K562 (cell line): ENCODE measurements at regions not wholly inside any gene's neighbourhood (a gene's known extent, or its start where the extent isn't known, plus 50 kb on each side); places are given as distances from the start of the nearest gene placed in this dataset.

Experiments used
- ATAC-seq: fragments of 200-7000 bp; cut with Tn5 transposase; 3 replicates; pipeline ENCODE4 v1.9.1; 2020; ENCODE audit warnings: moderate library complexity
- BruUV-seq: library from RNA; stranded (reverse); fragments of 400-500 nt; replicated peaks from 2 replicates; lab custom pipeline; 2021; lab: Mats Ljungman, UMichigan
- CTCF ChIA-PET: fragments of 300-600 bp; formaldehyde crosslinking; extraction: SDS; loops from one replicate; lab custom pipeline; 2021; ENCODE audit warnings: low intra/inter-chr PET ratio; lab: Yijun Ruan, JAX
- POLR2A ChIA-PET: fragments of 300-600, 350-650 bp; sonication (Branson Sonifier 250); formaldehyde crosslinking; extraction: SDS; loops from one replicate; lab custom pipeline; 2021; ENCODE audit warnings: antibody characterized with exemption, inconsistent platforms; lab: Yijun Ruan, JAX
- DNase-seq, 4 experiments: peaks; one replicate each; pipeline versions ENCODE4 v3.0.0 to v3.0.0-alpha.2; 2011 to 2018; ENCODE audit warnings: low spot score in 3 of 4, mixed read lengths in 3 of 4; ENCODE audit errors: extremely low read depth in 1 of 4
- FAIRE-seq: peaks from 2 replicates; lab custom pipeline; 2011; peaks lifted over from hg19 to GRCh38; lab: Jason Lieb, UNC
- H2AFZ ChIP-seq: 2 replicates; pipeline ENCODE4 v1.6.0; 2011; ENCODE audit warnings: low read depth, low read length, control low read depth, inconsistent platforms
- H3K27ac ChIP-seq: fragments of 200-600 bp; 3 replicates; pipeline ENCODE4 v1.8.0; 2011; ENCODE audit warnings: low read depth, mild to moderate bottlenecking, control low read depth, inconsistent platforms, low read length, moderate library complexity, mixed read lengths; ENCODE audit errors: extremely low read depth
- H3K27me3 ChIP-seq, 2 experiments: fragments of 300-600 bp in 1 of 2; 2 replicates in 1 of 2; 3 replicates in 1 of 2; pipeline versions ENCODE4 v1.6.0 to v1.8.0; 2011; ENCODE audit warnings: inconsistent platforms in 2 of 2, low read length in 2 of 2, mild to moderate bottlenecking in 1 of 2, mixed read lengths in 1 of 2, moderate library complexity in 1 of 2; ENCODE audit not compliant: control insufficient read depth in 2 of 2, insufficient read depth in 2 of 2
- H3K36me3 ChIP-seq: fragments of 300-600 bp; 3 replicates; pipeline ENCODE4 v1.8.0; 2011; ENCODE audit warnings: mild to moderate bottlenecking, low read length, inconsistent platforms; ENCODE audit not compliant: control insufficient read depth, insufficient read depth
- H3K4me1 ChIP-seq, 2 experiments: fragments of 200-600 bp in 1 of 2; replicated peaks in 1 of 2; 2 replicates in 1 of 2; 3 replicates in 1 of 2; pipeline versions ENCODE4 v1.5.1 to v1.8.0; 2011; ENCODE audit warnings: inconsistent platforms in 2 of 2, low read length in 2 of 2, mild to moderate bottlenecking in 1 of 2, mixed read lengths in 1 of 2, moderate library complexity in 1 of 2; ENCODE audit not compliant: control insufficient read depth in 2 of 2, insufficient read depth in 2 of 2
- H3K4me2 ChIP-seq: 2 replicates; pipeline ENCODE4 v1.6.1; 2011; ENCODE audit warnings: low read length, control low read depth, inconsistent platforms, mixed read lengths; ENCODE audit not compliant: insufficient read depth
- H3K4me3 ChIP-seq: fragments of 200-600 bp; sonication (generic), shearing (Covaris generic); 2 replicates; pipeline ENCODE4 v1.5.1; 2016; ENCODE audit warnings: control low read depth, inconsistent platforms
- H3K79me2 ChIP-seq: fragments of 200-600 bp; 3 replicates; pipeline ENCODE4 v1.8.0; 2011; ENCODE audit warnings: low read length, inconsistent platforms; ENCODE audit not compliant: control insufficient read depth, insufficient read depth
- H3K9ac ChIP-seq, 2 experiments: 2 replicates each; pipeline versions ENCODE4 v1.6.0 to v1.6.1; 2011; ENCODE audit warnings: low read depth in 2 of 2, low read length in 2 of 2, control low read depth in 1 of 2, inconsistent platforms in 1 of 2, mild to moderate bottlenecking in 1 of 2, mixed read lengths in 1 of 2; ENCODE audit not compliant: insufficient read depth in 1 of 2
- H3K9me1 ChIP-seq: one replicate; pipeline ENCODE4 v1.6.0; 2011; ENCODE audit warnings: inconsistent platforms, mild to moderate bottlenecking, low read length, moderate library complexity; ENCODE audit not compliant: control insufficient read depth, insufficient read depth
- H3K9me3 ChIP-seq: replicated peaks from 2 replicates; pipeline ENCODE4 v1.5.1; 2011; ENCODE audit warnings: low read depth, low read length, inconsistent platforms; ENCODE audit not compliant: control insufficient read depth, insufficient read depth
- H4K20me1 ChIP-seq: replicated peaks from 2 replicates; pipeline ENCODE4 v1.6.1; 2011; ENCODE audit warnings: low read length, inconsistent platforms, mixed read lengths; ENCODE audit not compliant: control insufficient read depth, insufficient read depth
- HCFC1 ChIP-seq: IDR thresholded peaks from 2 replicates; pipeline ENCODE4 v1.6.1; 2012; ENCODE audit warnings: low read depth, low read length, improper control_type of control experiment
- JUNB ChIP-seq: fragments of 450-650 bp; formaldehyde crosslinking; conservative IDR thresholded peaks from 2 replicates; pipeline ENCODE4 v1.4.0; 2020; ENCODE audit warnings: mild to moderate bottlenecking
- KLF6 ChIP-seq: fragments of 250-450 bp; sonication (Bioruptor Pico); IDR thresholded peaks from 2 replicates; pipeline ENCODE4 v1.4.0; 2020; ENCODE audit warnings: mild to moderate bottlenecking, moderate library complexity, borderline replicate concordance
- PBX2 ChIP-seq, 2 experiments: IDR thresholded peaks in 1 of 2; conservative IDR thresholded peaks in 1 of 2; 2 replicates each; pipeline ENCODE4 v1.6.1; 2016; ENCODE audit warnings: low read depth in 2 of 2, mild to moderate bottlenecking in 1 of 2, missing compliant biosample characterization in 1 of 2, missing genetic modification characterization in 1 of 2, moderate library complexity in 1 of 2
- RBM17 ChIP-seq: fragments of 200-400 bp; formaldehyde crosslinking; IDR thresholded peaks from 2 replicates; pipeline ENCODE4 v1.6.1; 2017; ENCODE audit warnings: low read depth, mild to moderate bottlenecking, low read length, borderline replicate concordance
- SMARCA5 ChIP-seq: fragments of 450-650 bp; IDR thresholded peaks from 2 replicates; pipeline ENCODE4 v1.6.1; 2016
- TAF7 ChIP-seq: fragments of 450-650 bp; IDR thresholded peaks from 2 replicates; pipeline ENCODE4 v1.6.1; 2016; ENCODE audit warnings: missing genetic modification characterization, missing compliant biosample characterization
- XRCC4 ChIP-seq: IDR thresholded peaks from one replicate; pipeline ENCODE4 v1.6.1; 2011; ENCODE audit not compliant: insufficient read depth, insufficient read length; ENCODE audit errors: extremely low read depth
- ZBTB12 ChIP-seq: fragments of 250-450 bp; sonication (Bioruptor Pico); IDR thresholded peaks from 2 replicates; pipeline ENCODE4 v1.4.0; 2020
- ZFP36 ChIP-seq: fragments of 150-350 bp; IDR thresholded peaks from 2 replicates; pipeline ENCODE4 v1.6.1; 2018; ENCODE audit warnings: low read length, low read depth; ENCODE audit not compliant: partially characterized antibody
- ZNF133 ChIP-seq: fragments of 250-450 bp; sonication (Bioruptor Pico); IDR thresholded peaks from 2 replicates; pipeline ENCODE4 v1.4.0; 2020; ENCODE audit warnings: mild to moderate bottlenecking
- ZNF175 ChIP-seq: fragments of 200-800 bp; sonication (Bioruptor generic); IDR thresholded peaks from 2 replicates; pipeline ENCODE4 v1.6.1; 2016; ENCODE audit warnings: low read depth, mild to moderate bottlenecking, missing genetic modification characterization, missing compliant biosample characterization
- ZNF592 ChIP-seq: fragments of 450-650 bp; IDR thresholded peaks from 2 replicates; pipeline ENCODE4 v1.6.1; 2017; ENCODE audit warnings: antibody characterized with exemption, mild to moderate bottlenecking
- WGBS: fragments of 100-300 bp; shearing (Covaris generic); methylation state at CpG from one replicate; pipeline ENCODE4 v1.1.6; 2016; ENCODE audit warnings: low coverage, mixed read lengths; ENCODE audit not compliant: insufficient coverage; ENCODE audit errors: missing lambda C conversion rate; 5-methylcytosine and 5-hydroxymethylcytosine counted together
- in situ Hi-C: fragments of 300-500 bp; cut with MboI; formaldehyde crosslinking; loops from 4 replicates; pipeline ENCODE4 v1.15.0; 2018; ENCODE audit warnings: inconsistent platforms, mixed read lengths
- intact Hi-C: fragments of 100-400 bp; cut with micrococcal nuclease; formaldehyde crosslinking; loops from 2 replicates; pipeline ENCODE4 v1.14.2; 2022

GRCh38 chr3:72303926-72304325 is 519.0 kb upstream of the PROK2 start:
- 33% methylated on average over 7 of the region's 7 CpGs for WGBS
- Histone ChIP-seq H3K4me1 (peaks cover 3 to 8% of the 10 kb centered on the region in 2 experiments; a peak in 4 of 5 replicates), H3K27me3 (no peaks in the 10 kb centered on the region), H3K79me2 (no peaks in the 10 kb centered on the region), H3K9ac (peak overlapping the region in 1 of 2 experiments; percentile 83; a peak in 2 of 4 replicates), H3K27ac (no peak overlapping the region), H3K9me3 (no peaks in the 10 kb centered on the region), H3K9me1 (no peaks in the 10 kb centered on the region), H3K4me2 (no peak overlapping the region), H3K36me3 (no peaks in the 10 kb centered on the region), H3K4me3 (no peak overlapping the region), H4K20me1 (no peaks in the 10 kb centered on the region), H2AFZ (peak overlapping the region; percentile 75)
- in situ Hi-C loops: no loop called here
- no peak for DNase-seq
- ChIA-PET POLR2A (interaction anchor here (0.6 to 1.4 kb wide), 3 partner anchors 18 to 603 kb away, joined by 3 to 4 read pairs (median 3); no protein-coding TSS in a partner anchor), CTCF (no interaction called here)
- no peak for FAIRE-seq
- ATAC-seq: no peak
- BruUV-seq: no TSS peak
- intact Hi-C loops: no loop called here
- TF ChIP-seq HCFC1: no peak
- no peak for TF ChIP-seq ZFP36
- TF ChIP-seq SMARCA5: no peak
- TF ChIP-seq KLF6 (CRISPR knock-in tag): no peak
- TF ChIP-seq ZNF133 (CRISPR knock-in tag): no peak
- 0 out of 2 replicates have a peak, but pooled peaks have one; percentile 39 for TF ChIP-seq ZNF175 (CRISPR knock-in tag)
- TF ChIP-seq XRCC4: no peak
- no peak for TF ChIP-seq PBX2 (CRISPR knock-in tag; IDR thresholded peaks at IDR 0.05; ENCODE audit: low read depth)
- no peak for TF ChIP-seq PBX2 (tag; conservative IDR thresholded peaks at IDR 0.05; ENCODE audit: low read depth)
- no peak for TF ChIP-seq TAF7
- TF ChIP-seq ZBTB12: no peak
- no peak for TF ChIP-seq JUNB
- TF ChIP-seq RBM17: no peak
- TF ChIP-seq ZNF592: 0 out of 2 replicates have a peak, but pooled peaks have one; percentile 29
